Epidermal melanocyte (primary cell): ENCODE measurements at regions not wholly inside any gene's neighbourhood (a gene's known extent, or its start where the extent isn't known, plus 50 kb on each side); places are given as distances from the start of the nearest gene placed in this dataset.

Source experiments
- DNase-seq: peaks from one replicate; pipeline ENCODE4 v3.0.0; 2011; ENCODE audit warnings: low spot score; ENCODE audit not compliant: insufficient read length

GRCh38 chr9:69955536-69956355, 87.9 kb upstream of the MAMDC2 start:
- no peak for DNase-seq

DNA sequence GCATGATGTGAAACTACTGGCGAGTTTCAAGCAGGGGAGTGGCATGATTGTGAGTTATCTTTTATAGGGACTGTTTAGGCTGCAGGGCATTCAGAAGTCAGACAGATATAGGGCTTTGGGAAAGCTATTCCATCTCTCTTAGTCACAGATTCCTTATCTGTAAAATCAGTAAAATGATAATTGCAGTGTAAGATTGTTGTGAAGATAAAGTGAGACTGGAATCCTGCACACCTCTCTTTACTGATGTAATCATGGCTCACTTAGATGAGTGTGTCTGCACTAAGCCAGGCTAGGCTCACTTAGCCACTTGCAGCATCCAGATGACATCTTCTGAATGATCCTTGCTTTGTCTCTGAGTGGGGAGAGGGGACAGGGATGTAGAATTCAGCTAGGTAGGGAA, 81.8 kb upstream of the MAMDC2 start:
- DNase-seq = no peak

DNA sequence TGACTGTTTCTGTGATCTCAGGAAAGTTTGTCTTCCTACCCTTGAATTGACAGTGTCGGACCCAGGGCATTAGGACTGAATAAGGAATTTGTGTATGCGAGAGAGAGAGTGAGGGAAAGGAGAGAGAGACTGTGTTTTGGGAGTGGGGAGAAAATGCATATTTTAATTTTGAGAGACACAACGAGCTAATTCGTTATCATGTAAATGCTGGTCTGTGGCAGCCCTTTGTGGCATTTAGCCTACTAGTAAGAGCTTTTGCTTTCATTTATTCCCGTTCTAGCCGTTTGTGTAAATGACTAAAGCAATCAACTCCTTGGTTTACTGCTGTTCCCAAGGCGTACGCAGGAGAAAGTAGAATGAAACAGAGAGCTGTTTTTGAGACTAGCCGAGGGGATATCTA, 79.8 kb upstream of the MAMDC2 start:
- no peak for DNase-seq

- DNase-seq = no peak
Measured at GRCh38 chr9:69964446-69964845, 79.2 kb upstream of the MAMDC2 start.

DNA sequence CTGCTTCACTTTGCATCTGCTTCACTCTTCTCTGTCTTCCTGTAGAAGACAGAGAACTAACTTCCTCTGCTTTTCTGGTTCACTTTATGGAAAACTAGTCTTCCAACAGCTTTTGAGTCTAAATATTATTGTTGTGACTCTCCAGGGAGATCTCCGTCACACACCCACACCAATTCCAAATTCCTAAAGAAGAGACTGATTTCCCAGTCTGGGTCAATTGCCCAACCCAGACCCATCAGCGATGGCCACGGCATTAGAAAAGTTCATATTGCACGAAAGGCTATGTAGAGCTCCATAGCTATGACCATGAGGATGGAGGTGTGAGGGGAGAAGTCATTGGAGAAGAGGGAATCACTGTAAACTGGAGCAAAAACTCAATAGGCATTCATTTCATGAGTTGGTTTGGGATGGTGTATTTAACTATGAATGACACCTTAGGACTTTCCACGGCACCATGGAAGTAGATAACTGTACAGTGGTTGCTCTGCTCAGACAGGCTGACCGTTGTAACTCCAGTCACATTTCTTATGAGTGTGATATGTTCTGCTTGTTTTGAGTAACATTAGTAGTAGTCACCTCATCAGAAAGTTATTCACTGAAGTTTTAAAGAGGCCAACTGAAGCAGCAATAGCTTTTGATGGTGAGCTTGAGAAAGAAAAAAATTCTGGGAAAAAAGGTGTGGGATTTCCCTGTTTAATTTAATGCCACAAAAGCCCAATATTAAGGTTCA, 78.1 kb upstream of the MAMDC2 start:
- DNase-seq = no peak

DNA sequence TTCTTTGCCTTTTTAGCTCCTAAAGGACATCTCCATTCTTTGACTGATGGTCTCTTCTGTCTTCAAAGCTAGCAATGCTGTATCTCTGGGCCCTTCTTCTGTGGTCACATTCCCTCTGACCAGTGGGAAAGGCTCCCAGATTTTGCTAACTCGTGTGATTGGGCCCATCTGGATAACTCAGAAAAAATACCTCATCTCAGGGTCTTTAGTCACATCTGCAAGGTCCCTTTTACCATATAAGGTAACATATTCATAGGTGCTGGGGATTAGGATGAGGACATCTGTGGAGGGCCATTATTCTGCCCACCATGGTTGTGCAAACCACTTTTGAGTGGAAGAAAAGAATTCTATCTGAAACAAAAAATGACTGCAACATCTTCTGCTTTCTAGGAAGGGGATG, 76.3 kb upstream of the MAMDC2 start:
- DNase-seq = no peak

DNA sequence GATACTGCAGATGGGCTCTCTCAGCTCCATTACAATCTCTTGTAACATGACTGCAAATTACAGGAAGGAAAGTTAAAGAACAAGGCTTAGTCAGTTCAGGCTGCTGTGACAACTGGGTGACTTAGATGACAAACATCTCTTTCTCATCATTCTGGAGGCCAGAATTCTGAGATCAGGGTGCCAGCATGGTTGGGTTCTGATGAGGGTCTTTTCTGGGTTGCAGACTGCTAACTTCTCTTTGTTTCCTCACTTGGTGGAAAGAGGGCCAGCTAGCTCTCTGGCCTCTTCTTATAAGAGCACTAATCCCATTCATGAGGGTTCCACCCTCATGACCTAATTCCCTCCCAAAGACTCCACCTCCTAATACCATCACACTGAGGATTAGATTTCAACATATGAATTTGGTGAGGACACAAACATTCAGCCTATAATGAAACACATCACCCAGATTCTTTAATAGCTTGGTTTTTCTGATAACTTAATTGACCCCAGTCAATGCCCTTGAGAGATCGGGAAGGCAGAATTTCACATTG, 73.6 kb upstream of the MAMDC2 start:
- DNase-seq = no peak

DNA sequence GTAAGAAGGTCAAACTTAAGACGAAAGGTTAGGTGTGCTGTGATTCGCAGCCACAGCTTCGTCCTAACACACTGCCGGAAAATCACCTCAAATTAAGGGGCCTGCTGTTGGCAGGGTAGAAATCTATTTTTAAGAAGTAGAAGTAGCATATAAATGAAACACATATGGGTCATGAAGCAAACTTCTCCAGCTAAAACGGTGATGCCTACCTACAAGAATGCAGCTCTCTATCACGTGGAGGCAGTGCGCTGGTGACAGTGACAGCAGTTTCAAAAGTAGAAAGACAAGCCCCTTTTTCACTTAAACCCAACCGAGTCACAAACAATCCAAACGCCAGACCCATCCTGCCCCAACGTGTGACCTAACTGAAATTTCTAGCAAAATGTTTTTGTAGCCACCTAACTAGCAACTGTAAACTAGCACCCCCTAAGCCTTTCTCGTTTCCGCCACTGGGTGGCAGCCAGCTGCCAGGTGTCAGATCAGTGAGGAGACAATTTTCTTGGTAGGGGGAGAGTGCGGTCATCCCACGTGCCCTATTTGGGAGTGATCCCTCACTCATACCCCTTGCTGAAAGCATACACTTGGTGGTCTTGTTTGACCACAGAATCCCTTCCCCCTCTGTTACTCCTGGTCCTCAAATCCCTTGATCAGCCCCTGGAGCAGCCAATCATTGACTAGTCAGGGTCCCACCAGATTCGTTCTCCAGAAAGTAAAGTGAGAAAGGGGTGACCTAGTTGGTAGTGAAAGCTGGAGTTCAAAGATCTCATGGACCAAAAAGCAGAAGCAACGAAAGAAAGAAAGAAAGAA, 71.8 kb upstream of the MAMDC2 start:
- peak; percentile 54 for DNase-seq

- no peak for DNase-seq
Measured at GRCh38 chr9:69975681-69976080, 68.0 kb upstream of the MAMDC2 start.

GRCh38 chr9:69976152-69976551, 67.5 kb upstream of the MAMDC2 start:
- peak; percentile 25 for DNase-seq

DNA sequence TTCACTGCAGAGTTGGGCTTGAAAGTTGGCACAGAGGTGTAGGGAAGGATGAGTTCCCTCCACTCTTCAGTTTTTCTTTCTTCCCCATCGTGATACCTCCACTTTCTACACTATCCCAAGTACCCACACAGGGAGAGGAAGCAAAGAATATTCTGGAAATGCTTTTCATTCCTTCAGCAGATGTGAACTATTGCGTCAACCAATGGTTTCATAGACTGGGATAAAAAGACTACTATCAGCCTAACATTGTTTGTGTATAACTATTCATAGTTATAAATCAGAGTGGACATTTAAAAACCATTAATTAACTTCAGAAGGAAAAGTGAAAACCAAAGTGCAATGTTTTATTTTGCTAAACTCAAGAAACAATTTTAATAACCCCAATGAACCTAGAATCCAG, 63.6 kb upstream of the MAMDC2 start:
- DNase-seq = no peak

GRCh38 chr9:69980591-69980990, 63.1 kb upstream of the MAMDC2 start:
- DNase-seq = no peak

DNA sequence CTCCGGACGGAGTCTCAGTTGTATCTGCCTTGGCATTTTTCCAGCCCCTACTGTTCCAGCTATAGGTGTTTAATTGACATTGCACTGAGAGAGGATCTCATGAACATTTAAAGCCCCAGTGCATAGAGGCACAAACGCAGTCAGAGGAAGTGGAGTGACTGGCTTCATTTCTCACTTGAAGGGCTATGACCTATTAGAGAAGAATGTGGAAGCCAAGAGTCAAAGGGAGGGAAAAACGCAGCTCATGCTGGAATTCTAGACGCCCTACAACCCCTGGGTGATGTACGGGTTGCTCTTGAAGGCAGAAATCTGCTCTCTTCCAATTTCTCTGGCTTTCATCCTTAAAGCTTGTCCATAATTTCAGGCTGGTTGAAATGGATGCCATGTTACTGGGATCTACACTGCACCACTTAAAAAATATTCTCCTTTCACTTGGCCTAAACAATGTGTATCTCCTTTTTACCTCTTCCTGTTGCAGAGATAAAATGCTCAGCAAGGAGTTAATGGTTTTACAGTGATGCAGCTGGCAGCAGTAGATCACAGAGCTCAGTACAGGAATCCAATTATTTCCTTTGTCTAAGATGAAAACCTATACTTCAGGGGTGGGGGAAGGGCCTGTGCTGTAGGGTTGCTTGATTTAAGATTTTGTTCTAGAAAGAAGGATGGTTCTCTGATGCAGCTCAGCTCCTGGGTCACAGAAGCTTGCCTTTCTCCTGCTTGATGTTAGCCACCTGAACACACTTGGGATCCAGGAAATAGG, 61.8 kb upstream of the MAMDC2 start:
- no peak for DNase-seq

DNA sequence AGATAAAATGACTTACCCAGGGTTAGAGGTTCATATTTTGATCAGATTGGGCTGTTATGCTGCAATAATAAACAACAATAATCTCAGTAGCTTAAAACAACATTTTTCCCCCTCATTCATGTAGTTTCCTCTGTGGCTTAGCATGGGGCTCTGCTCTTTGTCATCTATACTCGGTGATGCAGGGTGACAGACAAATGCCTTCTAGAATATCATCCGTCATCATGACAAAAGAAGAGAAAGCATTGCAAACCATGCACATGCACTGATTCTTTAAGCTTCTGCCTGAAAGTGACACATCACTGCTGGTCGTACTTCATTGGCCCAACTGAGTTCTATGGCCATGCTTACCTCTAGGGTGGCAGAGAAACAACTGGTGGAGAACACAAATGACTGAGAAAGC, 58.8 kb upstream of the MAMDC2 start:
- no peak for DNase-seq

GRCh38 chr9:69985971-69986370, 57.7 kb upstream of the MAMDC2 start:
- DNase-seq = no peak

DNA sequence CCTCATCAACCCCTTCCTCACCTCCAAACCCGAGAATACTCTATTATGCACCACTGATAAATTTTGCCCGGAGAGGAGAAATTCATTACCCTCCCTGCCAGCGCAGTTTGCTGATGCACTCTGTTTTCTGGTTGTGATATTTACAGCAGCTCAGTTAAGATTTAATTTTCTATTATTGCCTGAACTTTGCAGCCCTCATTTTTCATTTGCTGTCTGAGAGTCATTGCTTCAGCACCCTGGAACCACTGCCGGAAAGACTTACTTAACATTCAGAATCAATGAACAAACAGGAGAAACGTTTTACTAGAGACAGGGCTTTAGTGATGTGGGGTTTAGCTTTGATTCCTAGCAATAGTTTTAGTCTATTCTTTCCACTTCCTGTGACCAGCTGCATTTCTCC, 56.7 kb upstream of the MAMDC2 start:
- no peak for DNase-seq

DNA sequence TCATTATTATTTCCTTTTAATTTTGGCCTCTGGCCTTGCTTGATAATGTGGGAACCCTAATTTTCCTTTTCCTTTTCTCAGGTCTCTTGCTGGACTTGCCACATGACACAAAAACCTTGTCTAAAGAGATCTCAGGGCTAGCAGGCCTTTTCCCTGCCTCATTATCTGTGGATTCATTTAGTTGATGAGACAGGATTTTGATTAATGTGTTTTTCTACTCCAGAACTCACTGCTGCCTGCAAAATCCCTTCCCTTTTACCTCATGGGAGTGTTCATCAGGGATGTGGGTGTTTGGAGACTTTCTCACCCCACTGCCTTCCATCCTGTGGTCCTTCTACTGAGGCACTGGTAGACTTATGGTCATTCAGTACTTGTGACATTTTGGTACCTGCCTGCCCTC, 56.2 kb upstream of the MAMDC2 start:
- no peak for DNase-seq

DNA sequence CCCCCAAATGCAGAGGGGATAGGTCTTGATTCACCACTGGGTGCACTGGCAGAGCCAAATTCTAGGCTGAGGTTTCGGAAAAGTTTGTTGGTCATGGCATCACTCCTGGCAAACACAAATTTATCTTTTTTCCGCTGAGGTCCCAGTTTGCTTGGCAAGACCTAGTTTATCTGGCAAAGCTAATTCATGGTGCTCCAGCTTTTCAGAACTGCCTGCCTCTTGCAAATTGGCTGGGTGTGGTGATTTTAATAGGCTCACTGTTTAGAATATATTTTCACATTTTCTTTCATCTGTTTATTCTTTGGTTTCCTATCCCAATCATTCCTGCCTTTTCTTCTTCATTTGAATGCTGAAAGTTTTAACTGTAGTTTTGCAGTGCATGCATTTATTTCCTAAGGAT, 50.5 kb upstream of the MAMDC2 start:
- DNase-seq = no peak
